HG02852 (cell line): ENCODE measurements at regions not wholly inside any gene's neighbourhood (a gene's known extent, or its start where the extent isn't known, plus 50 kb on each side); places are given as distances from the start of the nearest gene placed in this dataset.

ENCODE experiments used
- ATAC-seq: cut with Tn5 transposase; IDR thresholded peaks from one replicate; pipeline ENCODE4 v1.9.1; 2021; ENCODE audit warnings: mild to moderate bottlenecking, moderate library complexity; ENCODE audit not compliant: unreplicated experiment

DNA sequence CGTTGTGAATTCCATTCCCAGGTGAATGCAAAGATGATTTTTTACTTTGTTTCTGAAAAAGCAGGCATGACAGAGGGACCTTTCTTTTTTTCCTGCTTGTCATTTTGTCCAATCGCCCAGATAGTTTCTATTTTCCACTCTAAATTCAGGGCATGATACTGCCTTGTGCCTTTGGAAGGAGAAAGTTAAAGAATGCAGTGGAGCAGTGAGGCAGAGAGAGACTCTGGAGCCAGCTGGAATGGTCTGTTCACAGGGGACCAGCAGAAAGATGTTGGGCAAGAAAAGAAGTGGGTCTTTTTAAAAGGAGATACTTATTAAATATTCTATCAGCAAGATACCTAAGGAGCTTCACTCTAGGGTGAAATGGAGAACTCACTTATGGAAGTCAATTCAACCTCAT lies 532.3 kb downstream of the BRINP1 start:
- no peak for ATAC-seq

DNA sequence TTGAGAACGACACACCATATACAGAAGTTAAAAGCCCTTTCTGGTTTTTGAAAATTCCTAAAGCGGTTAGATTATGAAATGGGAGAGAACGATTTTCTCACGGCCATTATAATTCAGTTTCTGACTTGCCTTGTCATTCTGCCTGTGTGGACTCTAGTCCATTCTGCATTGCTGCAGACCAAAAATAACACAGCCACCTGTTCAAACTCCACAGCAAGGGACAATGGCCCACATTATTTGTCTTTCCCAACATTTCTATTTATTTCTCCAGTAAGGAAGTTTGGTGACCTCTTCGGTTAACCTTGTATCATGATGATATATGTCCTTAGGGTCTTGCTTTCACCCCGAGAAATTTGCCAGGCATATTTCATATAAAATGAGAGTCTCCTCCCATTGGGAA lies 497.7 kb downstream of the BRINP1 start:
- ATAC-seq = no peak

DNA sequence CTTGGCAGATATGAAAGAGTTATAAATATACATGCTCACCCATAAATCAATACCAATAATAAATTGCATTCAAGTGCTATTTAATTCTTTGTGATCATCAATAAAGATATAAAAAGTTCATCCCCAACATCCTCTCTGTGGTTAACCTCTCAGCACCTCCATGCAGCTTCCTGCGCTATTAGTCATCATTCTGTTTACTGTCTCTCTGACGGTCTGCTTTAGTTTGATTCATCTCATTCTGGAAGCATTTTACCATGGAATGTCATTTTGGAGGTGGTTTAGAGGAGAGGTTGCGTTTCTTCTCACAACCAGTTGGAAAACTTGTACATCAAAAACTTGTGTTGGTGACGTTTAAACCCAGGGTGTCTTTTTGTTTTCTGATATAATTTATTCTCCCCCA lies 486.6 kb downstream of the BRINP1 start:
- no peak for ATAC-seq

DNA sequence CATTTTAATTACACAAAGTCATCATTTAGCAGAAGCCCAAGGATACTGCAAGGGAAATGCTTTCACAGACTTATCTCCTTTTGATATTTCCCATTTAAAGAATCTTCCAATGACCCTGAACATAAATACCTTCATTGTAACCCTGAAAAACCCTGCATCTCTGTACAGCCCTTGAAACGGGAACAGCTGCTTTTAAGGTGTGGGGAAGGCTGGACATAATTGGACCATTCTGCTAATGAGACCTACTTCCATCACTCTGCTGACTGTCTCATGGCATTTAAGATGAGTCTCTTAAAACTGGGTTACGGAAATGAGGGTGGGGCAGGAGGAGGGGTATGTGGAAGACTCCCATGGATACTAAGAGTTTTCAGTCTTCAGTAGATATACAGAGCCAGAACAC lies 485.8 kb downstream of the BRINP1 start:
- no peak for ATAC-seq

DNA sequence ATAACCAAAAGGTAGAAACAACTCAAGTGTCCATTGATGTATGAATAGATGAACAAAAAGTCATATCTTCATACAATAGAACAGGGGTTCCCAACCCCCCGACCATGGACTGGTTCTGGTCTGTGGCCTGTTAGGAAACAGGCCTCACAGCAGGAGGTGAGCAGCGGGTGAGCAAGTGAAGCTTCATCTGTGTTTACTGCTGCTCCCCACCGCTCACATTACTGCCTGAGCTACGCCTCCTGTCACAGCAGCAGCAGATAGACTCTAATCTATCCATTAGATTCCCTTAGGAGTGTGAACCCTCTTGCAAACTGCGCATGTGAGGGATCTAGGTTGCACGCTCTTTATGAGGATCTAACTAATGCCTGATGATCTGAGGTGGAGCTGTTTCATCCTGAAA lies 478.0 kb downstream of the BRINP1 start:
- no peak for ATAC-seq

DNA sequence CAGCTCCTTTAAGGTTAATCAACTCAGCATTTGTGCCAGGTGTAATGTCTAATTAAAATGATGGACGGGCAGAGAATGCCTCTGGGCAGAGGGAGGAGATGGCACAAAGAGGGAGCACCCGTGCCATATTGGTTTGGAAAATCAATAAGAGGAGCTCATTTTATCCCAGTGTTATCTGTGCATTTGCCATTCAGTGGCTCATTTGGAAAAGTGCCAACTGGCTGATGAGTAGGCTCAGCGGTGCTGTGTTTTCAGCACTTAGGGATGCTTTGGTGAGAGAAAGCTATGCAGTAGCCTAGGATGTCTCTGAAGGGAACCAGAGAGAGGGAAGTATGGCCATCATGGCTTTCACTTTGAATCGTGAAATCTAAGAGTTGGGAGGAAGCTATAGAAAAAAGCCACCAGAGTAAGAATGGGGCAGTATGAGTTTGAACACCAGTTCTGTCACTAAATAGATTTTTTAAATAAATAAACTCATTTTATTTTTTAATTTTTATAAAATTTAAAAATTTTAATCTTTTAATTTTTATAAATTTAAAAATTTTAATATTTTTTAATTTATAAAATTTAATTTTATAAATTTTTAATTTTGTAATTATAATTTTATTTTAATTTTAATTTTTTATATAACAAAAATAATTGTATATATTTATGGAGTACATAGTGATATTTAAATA lies 472.8 kb downstream of the BRINP1 start:
- no peak for ATAC-seq

DNA sequence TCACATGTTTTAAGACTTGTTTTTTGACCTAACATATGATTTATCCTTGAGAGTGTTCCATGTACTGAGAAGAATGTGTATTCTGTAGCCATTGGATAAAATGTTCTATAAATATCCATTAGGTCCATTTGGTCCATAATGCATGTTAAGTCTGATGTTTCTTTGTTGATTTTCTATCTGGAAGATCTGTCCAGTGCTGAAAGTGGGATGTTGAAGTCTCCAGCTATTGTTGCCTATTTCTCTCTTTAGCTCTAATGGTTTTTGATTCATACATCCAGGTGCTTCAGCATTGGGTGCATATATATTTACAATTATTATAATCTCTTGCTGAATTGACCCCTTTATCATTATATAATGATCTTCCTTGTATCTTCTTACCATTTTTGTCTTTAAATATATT lies 451.1 kb downstream of the BRINP1 start:
- no peak for ATAC-seq

DNA sequence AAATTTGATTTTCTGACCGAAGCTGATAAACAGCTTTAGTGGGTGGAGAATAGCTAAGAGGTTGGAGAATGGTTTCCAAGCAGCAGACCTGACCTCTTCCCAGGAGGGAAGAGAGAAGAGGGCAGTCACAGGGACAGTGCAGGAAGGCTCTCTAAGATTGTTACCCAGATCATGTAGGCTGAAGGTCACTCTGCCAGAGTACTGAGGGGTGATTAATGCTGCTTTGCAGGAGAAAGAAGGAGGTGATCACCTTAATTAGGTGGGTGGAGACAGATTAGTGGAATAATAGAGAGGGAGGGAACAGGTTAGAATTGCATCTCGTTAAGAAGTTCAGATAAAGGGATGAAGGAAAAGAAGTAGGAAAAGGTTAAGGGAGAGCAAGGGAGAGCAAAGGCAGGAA lies 440.5 kb downstream of the BRINP1 start:
- ATAC-seq = no peak

DNA sequence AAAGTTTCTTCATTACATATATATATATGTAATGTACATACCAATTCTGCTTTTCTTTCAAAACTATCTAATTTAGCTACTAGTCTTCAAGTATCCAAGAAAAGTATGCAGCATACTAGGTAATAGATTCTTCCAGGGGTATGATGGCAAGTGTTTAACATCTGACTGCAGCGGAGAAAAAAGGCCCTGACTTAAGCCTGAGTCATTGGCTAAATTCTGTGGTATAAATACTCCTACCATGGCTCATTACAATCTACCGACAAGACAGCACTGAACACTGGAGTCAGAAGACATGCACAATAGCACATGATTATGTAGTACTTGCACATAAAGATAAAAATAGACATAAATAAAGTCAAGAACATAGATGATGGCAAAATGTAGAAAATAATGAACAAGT lies 439.9 kb downstream of the BRINP1 start:
- no peak for ATAC-seq

DNA sequence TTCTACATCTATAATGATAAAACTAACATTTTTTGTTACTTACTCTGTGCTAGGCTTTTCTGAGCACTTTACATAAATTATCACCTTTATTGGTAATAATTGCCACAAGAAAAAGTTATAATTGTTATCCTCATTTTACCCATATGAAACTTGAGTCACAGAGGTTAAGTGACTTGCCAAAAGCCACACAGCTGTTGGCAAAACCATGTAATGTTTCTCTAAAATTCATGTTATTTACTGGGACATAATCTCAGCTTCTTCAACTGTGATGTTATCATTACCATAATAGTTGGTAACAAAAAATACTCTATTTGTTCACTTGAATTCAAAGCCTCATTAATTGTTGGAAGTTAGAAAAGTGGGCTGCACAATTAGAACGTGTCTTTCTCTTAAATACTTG lies 437.3 kb downstream of the BRINP1 start:
- no peak for ATAC-seq

DNA sequence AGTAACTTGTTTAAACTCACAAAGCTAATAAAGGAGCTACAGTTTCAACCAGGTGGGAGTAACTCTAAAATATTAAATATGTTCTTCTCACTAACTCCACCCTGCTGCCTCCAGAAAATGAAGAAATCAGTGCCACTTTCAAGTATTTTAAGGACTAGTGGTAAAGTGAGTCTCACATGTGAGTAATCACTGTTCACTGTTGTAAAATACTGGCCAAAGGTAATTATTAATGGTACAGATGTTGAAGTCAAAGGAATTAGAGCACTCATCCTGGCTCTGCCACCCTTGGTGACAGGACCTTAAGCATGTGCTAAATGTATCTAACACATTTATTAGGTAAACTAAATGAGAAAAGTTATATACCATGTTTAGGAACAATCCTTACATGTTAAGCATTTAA lies 430.7 kb downstream of the BRINP1 start:
- no peak for ATAC-seq

DNA sequence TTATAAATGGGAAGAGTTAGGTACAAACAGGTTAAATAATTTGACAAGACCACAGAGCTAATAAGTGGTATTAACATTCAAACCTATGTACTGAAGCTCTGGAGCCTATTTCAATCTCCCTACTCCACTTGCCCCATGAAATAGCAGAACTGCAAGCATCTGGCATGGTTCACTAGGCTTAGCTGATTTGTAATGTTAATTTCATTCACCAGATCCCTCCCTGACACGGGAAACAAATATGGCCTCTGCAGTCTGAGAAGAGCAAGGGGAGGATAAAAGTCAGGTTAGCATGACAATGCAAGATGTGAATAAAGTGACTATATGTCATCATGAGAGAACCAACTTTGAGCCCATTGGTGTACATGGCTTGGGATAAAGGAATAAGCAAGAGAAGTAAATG lies 428.8 kb downstream of the BRINP1 start:
- ATAC-seq = no peak

DNA sequence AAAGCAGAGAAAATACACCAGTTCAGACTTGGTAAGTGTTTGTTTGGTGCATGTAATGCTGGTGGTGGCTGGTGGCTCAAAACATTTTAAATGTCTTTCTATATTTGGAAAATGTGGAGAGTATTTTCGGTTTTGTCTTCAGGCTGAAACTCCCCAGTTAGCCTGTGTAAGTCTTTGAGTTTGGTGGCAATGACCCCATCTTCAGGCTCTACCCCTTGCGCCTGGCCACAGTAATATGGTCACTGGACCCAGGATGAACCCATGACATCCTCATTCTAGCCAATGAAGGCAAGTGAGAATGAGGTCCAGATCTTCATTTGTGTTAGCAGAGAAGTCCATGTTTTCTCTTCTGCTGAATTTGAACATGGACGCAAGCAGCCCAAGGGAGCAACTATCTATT lies 422.6 kb downstream of the BRINP1 start:
- no peak for ATAC-seq

DNA sequence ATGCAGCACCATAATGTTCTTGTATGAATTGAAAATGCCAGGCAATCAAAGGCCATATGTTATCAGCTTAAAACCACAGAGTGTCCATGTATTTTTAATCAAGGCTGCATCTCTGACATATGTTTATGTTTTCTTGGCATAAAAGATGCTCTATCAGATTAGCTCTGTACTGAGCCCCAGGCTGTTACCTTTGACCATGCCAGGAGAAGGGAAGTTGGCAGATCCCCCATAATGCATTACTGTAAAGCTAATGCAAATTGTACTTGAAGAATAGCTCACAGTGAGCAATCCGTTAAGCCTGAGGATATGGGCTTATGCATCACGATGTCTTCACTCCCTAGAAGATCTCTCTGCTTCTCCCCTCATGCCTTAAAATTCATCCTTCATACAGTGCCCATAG lies 414.4 kb downstream of the BRINP1 start:
- ATAC-seq = no peak

DNA sequence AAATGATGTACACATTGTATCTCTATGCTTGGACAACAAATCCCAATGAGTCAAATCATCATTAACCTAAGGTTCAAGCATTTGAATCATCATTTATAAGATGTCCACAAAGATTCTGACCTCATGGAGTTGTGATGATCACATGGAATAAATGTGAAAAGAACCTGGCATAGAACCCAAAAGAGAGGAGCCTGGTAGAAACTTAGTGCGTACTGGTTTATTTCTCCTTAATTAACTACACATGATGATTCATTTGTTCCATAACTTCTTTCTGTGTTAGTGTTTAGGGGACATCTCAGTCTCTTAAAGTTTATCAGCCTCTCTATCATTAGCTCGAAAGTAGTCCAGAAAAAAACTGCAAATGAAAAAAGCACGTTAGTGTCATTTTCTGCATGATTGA lies 411.6 kb downstream of the BRINP1 start:
- no peak for ATAC-seq

DNA sequence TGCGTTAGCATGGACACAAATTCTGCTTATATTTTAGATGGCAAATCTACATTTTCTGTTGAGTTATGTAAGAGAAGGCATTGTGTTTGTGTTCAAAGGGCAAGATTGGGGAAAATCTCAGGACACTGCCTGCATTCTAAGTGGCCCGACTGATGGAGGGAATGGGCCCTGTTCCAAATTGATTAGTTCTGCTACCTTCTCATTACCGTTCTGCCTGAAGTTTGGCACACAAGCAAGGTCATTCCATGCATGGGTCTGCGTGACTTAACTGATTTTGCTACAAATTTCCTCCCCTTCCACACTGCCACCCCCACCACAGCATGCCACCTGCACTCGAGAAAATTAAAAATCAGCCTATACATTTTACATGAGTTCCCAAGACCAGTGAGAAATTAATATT lies 409.9 kb downstream of the BRINP1 start:
- no peak for ATAC-seq

DNA sequence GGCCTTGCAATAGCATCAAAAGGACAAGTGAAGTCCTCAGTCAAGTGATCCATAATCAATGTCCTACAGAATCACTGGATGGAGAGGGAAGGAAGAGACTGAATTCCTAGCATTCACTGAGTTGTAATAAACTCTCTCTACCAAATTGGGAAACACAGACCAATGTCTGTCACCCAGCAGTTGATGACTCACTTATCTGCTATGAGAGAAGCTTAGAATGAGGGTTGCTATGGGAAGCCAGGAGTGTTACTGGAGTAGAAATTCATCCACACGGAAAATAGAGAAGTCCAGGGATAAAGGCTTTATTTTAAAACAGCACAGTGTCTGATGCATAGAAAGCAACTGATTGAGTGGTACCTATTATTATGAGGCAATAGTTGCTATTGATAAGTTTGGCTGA lies 407.4 kb downstream of the BRINP1 start:
- no peak for ATAC-seq

DNA sequence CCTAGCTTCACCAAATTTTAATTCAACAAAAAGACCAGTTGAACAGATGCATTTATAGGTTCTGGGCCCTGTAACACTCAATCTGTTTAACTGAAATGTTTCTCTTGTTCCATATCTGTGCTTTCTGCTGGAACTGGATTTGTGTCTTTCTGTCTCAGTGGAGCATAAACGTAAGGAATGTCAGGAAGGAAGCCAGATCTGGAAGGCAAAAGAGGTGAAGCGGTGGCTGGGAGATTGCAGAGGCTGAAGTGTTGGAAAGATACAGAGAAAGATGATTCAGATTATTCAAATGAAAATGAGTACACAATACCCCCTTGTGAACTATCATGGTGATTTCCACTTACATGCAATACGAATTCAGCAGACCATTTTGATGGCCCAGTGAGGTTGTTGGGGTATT lies 406.8 kb downstream of the BRINP1 start:
- ATAC-seq = no peak

DNA sequence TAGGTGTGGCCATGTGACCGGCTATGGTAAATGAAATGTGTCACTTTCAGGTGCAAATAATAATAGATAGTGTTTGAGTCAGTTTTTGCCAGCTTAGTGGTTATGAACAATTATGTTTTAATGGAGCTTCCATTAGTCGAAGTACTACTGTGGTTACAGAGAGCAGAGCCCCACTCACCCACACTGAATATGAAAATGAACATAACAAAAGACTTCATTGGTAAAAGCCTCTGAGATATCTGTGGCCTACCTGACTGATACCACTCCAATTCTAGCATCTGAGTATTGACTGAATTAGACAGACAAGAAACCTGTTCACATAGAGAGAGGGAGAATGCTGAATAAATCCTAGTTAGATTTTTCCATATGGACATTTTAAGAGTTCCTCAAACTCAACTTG lies 405.6 kb downstream of the BRINP1 start:
- ATAC-seq = no peak

DNA sequence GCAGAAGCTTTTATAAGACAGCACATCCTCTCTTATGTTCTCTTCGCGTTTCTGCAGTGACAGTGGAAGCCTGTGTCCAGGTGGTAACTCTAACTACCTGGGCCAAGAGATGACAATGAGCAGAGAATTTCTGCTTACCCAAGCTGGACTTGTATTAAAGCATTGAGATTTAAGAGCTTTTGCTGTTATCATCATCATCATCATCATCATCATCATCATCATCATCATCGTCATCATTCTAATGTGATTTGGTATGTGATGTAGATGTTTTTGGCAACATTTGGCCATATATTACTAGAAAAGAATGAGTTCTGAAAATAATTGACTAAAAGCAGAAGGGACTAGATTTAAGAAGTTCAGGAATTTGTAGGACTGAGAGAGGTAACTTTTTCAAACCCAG lies 401.3 kb downstream of the BRINP1 start:
- ATAC-seq = no peak

DNA sequence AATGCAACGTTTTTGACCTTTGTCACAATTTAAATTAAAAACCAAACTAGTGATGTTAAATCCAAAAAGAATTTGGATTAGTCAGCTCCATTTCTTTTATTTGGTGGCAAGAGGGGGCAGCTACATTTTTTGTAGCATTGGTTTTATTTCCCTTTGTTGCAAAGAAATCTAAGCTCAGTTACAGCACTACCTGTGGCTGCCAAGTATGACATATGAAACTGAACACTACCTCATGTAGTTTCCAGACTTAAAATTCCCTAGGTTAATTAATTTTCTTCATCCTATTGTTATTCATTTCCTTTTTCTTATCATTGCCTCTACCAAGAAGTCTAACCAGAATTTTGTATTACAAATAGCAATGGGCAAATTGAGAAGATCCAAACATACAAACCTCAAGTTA lies 393.5 kb downstream of the BRINP1 start:
- no peak for ATAC-seq

DNA sequence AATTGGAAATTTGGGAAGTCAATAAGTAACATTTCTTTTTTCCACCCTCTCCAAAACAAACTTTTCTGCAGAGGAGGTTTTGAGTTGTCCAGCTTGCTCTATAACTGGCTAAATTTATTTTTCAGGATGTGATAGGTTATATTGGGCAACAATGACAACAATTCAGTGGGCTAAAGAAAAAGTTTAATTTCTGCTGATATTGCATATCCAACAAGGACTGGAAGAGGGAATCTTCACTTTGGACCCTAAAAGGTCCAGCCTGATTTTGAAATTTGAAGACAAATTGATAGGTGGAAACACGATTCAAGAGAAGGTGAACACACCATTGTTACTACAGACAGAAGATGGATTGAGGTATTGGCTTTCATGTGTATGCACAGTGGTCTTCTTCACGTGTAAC lies 393.1 kb downstream of the BRINP1 start:
- no peak for ATAC-seq

DNA sequence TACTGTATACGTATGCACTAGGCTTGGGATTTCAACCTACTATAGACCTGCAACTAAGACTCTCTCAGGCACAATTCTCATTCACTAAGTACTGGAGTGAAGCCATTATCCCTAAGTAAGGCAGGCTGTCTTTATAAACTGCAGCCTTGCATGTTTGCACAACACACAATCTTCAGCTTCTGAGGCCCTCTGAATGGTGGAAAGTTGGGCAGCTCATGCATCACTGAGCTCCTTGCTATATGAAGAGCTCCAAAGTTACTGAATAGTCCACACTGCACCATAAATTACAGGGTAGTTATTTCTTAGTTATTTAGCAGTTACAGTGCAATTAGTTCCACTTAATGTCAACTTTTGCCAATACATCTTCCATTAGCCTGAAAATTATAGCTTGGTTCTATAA lies 384.6 kb downstream of the BRINP1 start:
- ATAC-seq = no peak

DNA sequence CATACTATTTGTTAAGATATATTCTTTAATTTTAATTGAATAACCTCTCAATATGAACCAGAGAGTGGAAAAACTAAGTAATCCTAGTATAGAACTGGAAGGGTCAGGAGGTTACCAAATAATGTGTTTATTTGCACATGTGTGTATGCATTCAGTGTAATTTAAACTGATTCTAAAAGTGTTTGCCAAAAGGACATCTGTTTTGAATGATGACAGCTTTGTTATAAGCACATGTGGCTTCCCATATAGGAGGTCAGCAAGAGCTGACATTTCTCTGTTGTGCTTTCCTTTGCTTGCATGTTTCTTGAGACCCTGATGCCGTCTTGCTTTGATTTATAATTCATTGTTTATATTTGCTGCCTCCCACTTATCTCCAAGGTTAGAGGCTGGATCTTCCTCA lies 383.4 kb downstream of the BRINP1 start:
- no peak for ATAC-seq
